GM21515 (cell line): ENCODE measurements at regions not wholly inside any gene's neighbourhood (a gene's known extent, or its start where the extent isn't known, plus 50 kb on each side); places are given as distances from the start of the nearest gene placed in this dataset.

Source experiments
- ATAC-seq: cut with Tn5 transposase; IDR thresholded peaks from one replicate; pipeline ENCODE4 v1.9.1; 2021; ENCODE audit not compliant: unreplicated experiment

- ATAC-seq = no peak
Observed at GRCh38 chr10:108753326-108753725, 1170.0 kb downstream of the XPNPEP1 start.

- ATAC-seq = no peak
Observed at GRCh38 chr10:108749042-108749441, 1174.3 kb downstream of the XPNPEP1 start.

DNA sequence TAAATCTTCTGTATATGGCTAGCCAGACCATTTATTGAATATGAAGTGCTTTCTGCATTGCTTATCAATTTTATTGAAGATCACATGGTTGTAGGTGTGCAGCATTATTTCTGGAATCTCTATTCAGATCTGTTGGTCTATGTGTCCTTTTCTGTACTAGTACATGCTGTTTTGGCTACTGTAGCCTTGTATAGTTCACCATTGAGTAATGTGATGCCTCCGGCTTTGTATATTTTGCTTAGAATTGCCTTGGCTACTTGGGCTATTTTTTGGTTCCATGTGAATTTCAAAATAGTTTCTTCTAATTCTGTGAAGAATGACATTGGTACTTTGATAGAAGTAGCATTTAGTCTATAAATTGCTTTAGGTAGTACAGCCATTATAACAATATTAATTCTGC lies 1187.2 kb downstream of the XPNPEP1 start:
- no peak for ATAC-seq

DNA sequence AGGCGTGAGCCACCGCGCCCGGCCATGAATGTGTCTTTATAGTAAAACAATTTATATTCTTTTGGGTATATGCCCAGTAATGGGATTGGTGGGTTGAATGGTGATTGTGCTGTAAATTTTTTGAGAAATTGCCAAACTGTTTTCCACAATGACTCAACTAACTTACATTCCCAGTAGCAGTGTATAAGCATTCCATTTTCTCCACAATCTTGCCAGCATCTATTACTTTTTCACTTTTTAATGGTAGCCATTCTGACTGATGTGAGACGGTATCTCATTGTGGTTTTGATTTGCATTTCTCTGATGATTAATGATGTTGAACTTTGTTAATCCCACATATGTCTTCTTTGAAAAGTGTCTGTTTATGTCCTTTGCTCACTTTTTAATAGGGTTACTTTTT lies 1187.9 kb downstream of the XPNPEP1 start:
- ATAC-seq = no peak

DNA sequence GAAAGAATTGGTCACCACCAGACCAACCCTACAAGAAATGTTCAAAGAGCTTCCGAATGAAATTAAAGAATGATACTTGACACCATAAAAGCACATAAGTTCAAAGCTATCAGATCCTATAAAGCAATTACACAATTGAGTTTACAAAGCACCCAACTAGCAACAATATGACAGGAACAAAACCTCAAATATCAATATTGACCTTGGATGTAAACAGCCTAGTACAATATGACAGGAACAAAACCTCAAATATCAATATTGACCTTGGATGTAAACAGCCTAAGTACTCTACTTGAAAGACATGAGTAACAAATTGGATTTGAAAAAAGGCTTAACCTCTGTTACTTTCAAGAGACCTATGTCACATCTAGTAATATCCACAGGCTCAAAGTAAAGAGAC lies 1201.4 kb downstream of the XPNPEP1 start:
- no peak for ATAC-seq

GRCh38 chr10:108716352-108716751 lies 1207.0 kb downstream of the XPNPEP1 start:
- ATAC-seq = no peak

GRCh38 chr10:108709927-108710722 lies 1213.2 kb downstream of the XPNPEP1 start:
- no peak for ATAC-seq

- no peak for ATAC-seq
Observed at GRCh38 chr10:108708363-108708762, 1214.9 kb downstream of the XPNPEP1 start.

GRCh38 chr10:108696792-108697477 lies 1226.4 kb downstream of the XPNPEP1 start:
- peak; percentile 89 for ATAC-seq

DNA sequence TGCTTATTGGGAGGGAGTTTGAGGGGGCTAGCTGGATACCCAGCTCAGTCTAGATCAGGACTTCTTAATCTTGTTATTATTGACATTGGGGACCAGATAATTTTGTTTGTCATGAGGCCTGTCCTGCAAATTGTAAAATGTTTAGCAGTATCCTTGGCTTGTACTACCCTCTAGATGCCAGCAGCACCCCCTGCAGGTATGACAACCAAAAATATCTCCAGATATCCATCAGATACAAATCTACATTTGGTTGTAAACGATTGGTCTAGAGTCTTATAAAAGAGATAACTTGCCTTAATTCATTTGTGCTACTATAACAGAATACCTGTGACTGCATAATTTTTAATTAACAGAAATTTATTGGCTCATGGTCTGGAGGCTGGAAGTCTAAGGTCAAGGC lies 1232.2 kb downstream of the XPNPEP1 start:
- no peak for ATAC-seq

DNA sequence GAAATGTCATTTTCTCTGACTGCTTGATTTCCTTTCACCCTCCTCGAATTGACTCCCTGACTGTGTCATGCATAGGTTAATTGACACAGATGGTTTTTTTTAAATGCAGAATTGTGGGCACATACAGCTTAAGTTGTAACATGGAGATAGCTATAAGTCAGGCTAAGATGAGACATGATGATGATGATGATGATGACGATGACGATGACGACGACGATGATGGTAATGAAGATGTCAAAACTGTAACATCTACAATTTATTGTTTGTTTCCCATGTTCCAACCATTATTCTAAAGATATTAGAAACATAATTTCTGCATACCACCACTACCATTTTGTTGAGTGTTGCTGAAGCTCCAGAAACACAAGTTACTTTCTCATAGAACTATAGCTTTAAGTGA lies 1232.8 kb downstream of the XPNPEP1 start:
- ATAC-seq = no peak

DNA sequence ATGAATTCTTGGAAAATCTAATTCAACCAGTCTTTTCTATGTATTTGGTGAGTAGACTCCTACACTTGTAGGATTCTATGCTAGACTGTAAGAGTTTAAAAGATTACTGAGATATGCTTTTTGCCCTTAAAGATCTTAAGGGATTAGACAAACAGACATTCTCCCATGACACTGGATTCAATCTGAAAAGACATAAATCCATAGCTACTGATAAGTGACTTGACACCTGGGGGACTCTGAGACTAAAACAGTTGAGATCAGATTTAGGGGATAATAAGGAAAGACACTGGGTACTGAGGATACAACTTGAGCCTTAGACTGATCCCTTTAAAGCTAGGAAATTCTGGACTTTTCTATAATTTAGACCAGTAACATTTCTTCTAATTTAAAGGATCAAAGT lies 1233.4 kb downstream of the XPNPEP1 start:
- no peak for ATAC-seq

- no peak for ATAC-seq
Observed at GRCh38 chr10:108688314-108688713, 1235.0 kb downstream of the XPNPEP1 start.

- no peak for ATAC-seq
Observed at GRCh38 chr10:108685863-108686531, 1237.3 kb downstream of the XPNPEP1 start.

DNA sequence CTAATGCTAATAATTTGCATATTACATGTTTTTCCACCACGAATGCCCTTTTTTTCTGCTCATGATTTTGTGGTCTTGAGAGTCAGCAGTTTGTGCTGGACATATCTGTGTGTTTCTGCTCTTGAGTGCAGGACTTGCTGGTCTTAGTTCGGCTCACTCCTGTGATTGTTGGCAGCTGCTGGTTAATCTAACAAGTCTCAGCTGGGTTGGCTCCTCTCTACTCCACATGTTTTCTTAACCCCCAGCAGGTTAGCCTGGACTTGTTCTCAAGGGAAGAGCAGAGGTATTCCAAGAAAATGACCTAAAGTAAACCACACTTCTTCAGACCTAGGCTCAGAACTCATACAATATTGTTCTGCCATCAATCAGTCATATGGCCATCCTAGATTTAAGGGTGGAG lies 1238.9 kb downstream of the XPNPEP1 start:
- ATAC-seq = no peak

GRCh38 chr10:108673741-108674140 lies 1249.6 kb downstream of the XPNPEP1 start:
- no peak for ATAC-seq

- no peak for ATAC-seq
Observed at GRCh38 chr10:108663587-108663986, 1259.7 kb downstream of the XPNPEP1 start.

DNA sequence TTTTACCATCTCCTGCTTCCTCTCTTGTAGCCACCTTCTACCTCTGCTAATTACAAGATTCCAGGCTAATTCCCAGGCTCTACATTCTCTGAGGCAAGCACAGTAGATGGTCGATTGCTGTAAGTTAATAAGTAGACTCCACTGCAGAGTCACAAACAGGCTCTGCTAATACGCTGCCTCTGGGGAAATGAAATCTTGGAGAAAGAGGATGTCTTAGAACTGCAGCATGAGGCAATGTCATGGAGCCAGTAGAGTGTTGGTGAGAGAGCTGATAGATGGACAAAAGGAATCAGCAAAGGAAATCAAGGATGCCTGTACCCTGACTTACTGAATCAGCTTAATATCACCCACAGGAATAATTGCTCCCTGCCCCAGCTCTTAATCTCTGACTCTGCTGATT lies 1260.3 kb downstream of the XPNPEP1 start:
- no peak for ATAC-seq

DNA sequence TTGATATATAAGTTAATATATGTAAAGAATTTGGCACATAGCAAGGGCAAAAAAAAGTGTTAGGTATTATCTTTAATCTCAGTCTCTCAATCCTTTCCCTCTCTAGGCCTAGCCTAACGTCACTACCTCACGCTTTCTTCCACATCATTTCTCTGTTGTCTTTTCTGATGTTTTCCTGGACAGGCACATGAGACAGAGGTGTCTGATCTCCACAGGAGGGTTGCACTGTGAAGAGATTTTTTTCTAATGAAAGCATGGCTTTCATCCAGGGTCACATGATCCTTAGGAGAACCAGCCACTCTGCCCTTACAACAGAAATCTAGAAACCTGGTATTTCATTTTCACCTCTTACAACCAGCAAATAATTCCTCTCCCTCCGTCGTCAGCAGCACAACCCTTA lies 1268.3 kb downstream of the XPNPEP1 start:
- no peak for ATAC-seq

- no peak for ATAC-seq
Observed at GRCh38 chr10:108653531-108653930, 1269.8 kb downstream of the XPNPEP1 start.

GRCh38 chr10:108639010-108639409 lies 1284.3 kb downstream of the XPNPEP1 start:
- ATAC-seq = no peak

DNA sequence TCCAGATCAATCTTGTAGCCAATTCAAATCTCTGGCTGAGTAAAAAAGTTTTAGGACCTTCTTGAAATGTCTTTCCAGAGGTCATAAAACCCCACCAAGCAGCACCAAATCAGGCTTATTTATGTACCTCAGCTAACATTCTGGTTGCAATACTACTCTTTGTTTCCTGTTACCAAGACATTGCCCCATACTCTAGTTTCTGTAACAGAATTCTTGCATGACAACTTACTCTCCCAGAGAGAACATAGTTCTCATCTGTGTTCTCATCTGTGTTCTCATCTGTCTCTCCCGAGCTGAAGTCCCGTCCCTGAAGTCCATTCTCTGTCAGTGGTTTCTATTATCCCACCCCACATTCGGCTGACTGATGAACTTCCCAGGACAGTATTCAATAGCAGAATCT lies 1285.1 kb downstream of the XPNPEP1 start:
- no peak for ATAC-seq
